Liver (tissue), 8 donors: ENCODE measurements at regions not wholly inside any gene's neighbourhood (a gene's known extent, or its start where the extent isn't known, plus 50 kb on each side); places are given as distances from the start of the nearest gene placed in this dataset.

Experiments
- DNase-seq: peaks from one replicate; pipeline ENCODE4 v3.0.0-alpha.2; 2017; ENCODE audit warnings: low spot score
- H3K27ac ChIP-seq, 2 donors: one replicate each; pipeline ENCODE4 v1.7.0; 2013; ENCODE audit warnings: inconsistent platforms in 2 of 2, low read length in 2 of 2, control low read depth in 1 of 2, low read depth in 1 of 2, mild to moderate bottlenecking in 1 of 2
- H3K27me3 ChIP-seq, 4 donors: one replicate each; pipeline versions ENCODE4 v1.6.1 to v1.7.0; 2013; ENCODE audit warnings: low read length in 3 of 4, inconsistent platforms in 1 of 4, mild to moderate bottlenecking in 1 of 4, moderate library complexity in 1 of 4; ENCODE audit not compliant: control insufficient read depth in 4 of 4, insufficient read depth in 4 of 4
- H3K36me3 ChIP-seq, 4 donors: one replicate each; pipeline versions ENCODE4 v1.6.1 to v1.7.0; 2013; ENCODE audit warnings: low read length in 3 of 4, mild to moderate bottlenecking in 3 of 4, low read depth in 1 of 4, moderate library complexity in 1 of 4; ENCODE audit not compliant: control insufficient read depth in 4 of 4, insufficient read depth in 3 of 4
- H3K4me1 ChIP-seq, 4 donors: one replicate each; pipeline versions ENCODE4 v1.6.1 to v1.7.0; 2013; ENCODE audit warnings: low read length in 3 of 4, mild to moderate bottlenecking in 3 of 4, moderate library complexity in 1 of 4; ENCODE audit not compliant: control insufficient read depth in 4 of 4, insufficient read depth in 4 of 4
- H3K4me3 ChIP-seq, 3 donors: one replicate each; pipeline versions ENCODE4 v1.6.1 to v1.7.0; 2013; ENCODE audit warnings: low read length in 3 of 3, control low read depth in 1 of 3, low read depth in 1 of 3, mild to moderate bottlenecking in 1 of 3
- H3K9ac ChIP-seq, 2 donors: one replicate each; pipeline ENCODE4 v1.7.0; 2013; ENCODE audit warnings: low read length in 2 of 2, mild to moderate bottlenecking in 2 of 2, moderate library complexity in 2 of 2, control low read depth in 1 of 2, low read depth in 1 of 2
- H3K9me3 ChIP-seq, 4 donors: one replicate each; pipeline versions ENCODE4 v1.6.1 to v1.7.0; 2013; ENCODE audit warnings: low read length in 3 of 4; ENCODE audit not compliant: control insufficient read depth in 4 of 4
- EGR1 ChIP-seq, 2 donors: IDR thresholded peaks; 2 replicates each; pipeline ENCODE4 v1.6.1; 2016 to 2018; ENCODE audit warnings: antibody characterized with exemption in 2 of 2, low read depth in 2 of 2
- FOXA1 ChIP-seq: IDR thresholded peaks from 2 replicates; pipeline ENCODE4 v1.6.1; 2016; ENCODE audit warnings: antibody characterized with exemption
- FOXA2 ChIP-seq: IDR thresholded peaks from 2 replicates; pipeline ENCODE4 v1.6.1; 2016; ENCODE audit warnings: antibody characterized with exemption
- GABPA ChIP-seq, 2 donors: IDR thresholded peaks in 1 of 2; conservative IDR thresholded peaks in 1 of 2; 2 replicates each; pipeline ENCODE4 v1.6.1; 2016; ENCODE audit warnings: antibody characterized with exemption in 2 of 2, mild to moderate bottlenecking in 1 of 2, moderate library complexity in 1 of 2
- HNF4A ChIP-seq, 2 donors: conservative IDR thresholded peaks; 2 replicates each; pipeline ENCODE4 v1.6.1; 2016; ENCODE audit warnings: antibody characterized with exemption in 2 of 2, mild to moderate bottlenecking in 2 of 2
- HNF4G ChIP-seq: IDR thresholded peaks from 2 replicates; pipeline ENCODE4 v1.6.1; 2016; ENCODE audit warnings: antibody characterized with exemption
- JUND ChIP-seq, 2 donors: IDR thresholded peaks; 2 replicates each; pipeline ENCODE4 v1.6.1; 2016; ENCODE audit warnings: antibody characterized with exemption in 2 of 2
- NR2F2 ChIP-seq: IDR thresholded peaks from 2 replicates; pipeline ENCODE4 v1.6.1; 2016; ENCODE audit warnings: antibody characterized with exemption
- RAD21 ChIP-seq, 2 donors: IDR thresholded peaks; 2 replicates each; pipeline ENCODE4 v1.6.1; 2016; ENCODE audit warnings: antibody characterized with exemption in 2 of 2, mild to moderate bottlenecking in 2 of 2
- RXRA ChIP-seq, 2 donors: IDR thresholded peaks; 2 replicates each; pipeline ENCODE4 v1.6.1; 2017 to 2018; ENCODE audit warnings: antibody characterized with exemption in 2 of 2, mild to moderate bottlenecking in 1 of 2
- SP1 ChIP-seq: IDR thresholded peaks from 2 replicates; pipeline ENCODE4 v1.6.1; 2018; ENCODE audit warnings: antibody characterized with exemption, mild to moderate bottlenecking
- TAF1 ChIP-seq: conservative IDR thresholded peaks from 2 replicates; pipeline ENCODE4 v1.6.1; 2016; ENCODE audit warnings: antibody characterized with exemption, mild to moderate bottlenecking
- WGBS: extraction: QIAGEN DNeasy Blood & Tissue Kit; methylation state at CpG from one replicate; pipeline ENCODE4 v1.1.7; 2013; 5-methylcytosine and 5-hydroxymethylcytosine counted together
- TF ChIP-seq, protein P1 (sequence below): IDR thresholded peaks from 2 replicates; pipeline ENCODE4 v1.6.1; 2016; ENCODE audit warnings: antibody characterized with exemption
- TF ChIP-seq, protein P2 (sequence below): fragments of 150-350 bp; IDR thresholded peaks from 2 replicates; pipeline ENCODE4 v1.5.1; 2017; ENCODE audit warnings: improper control_type of control experiment, low read depth, low read length; ENCODE audit not compliant: missing input control
- TF ChIP-seq, protein P3 (sequence below): IDR thresholded peaks from 2 replicates; pipeline ENCODE4 v1.6.1; 2016; ENCODE audit warnings: antibody characterized with exemption, mild to moderate bottlenecking
- TF ChIP-seq, protein P4 (sequence below): IDR thresholded peaks from 2 replicates; pipeline ENCODE4 v1.6.1; 2016; ENCODE audit warnings: antibody characterized with exemption
- TF ChIP-seq, protein P5 (sequence below): IDR thresholded peaks from 2 replicates; pipeline ENCODE4 v1.6.1; 2016; ENCODE audit warnings: antibody characterized with exemption
- donor health status: healthy.
- donor health status: healthy.
- donor health status: healthy.
- donor health status: healthy.
- donor health status: healthy.

DNA sequence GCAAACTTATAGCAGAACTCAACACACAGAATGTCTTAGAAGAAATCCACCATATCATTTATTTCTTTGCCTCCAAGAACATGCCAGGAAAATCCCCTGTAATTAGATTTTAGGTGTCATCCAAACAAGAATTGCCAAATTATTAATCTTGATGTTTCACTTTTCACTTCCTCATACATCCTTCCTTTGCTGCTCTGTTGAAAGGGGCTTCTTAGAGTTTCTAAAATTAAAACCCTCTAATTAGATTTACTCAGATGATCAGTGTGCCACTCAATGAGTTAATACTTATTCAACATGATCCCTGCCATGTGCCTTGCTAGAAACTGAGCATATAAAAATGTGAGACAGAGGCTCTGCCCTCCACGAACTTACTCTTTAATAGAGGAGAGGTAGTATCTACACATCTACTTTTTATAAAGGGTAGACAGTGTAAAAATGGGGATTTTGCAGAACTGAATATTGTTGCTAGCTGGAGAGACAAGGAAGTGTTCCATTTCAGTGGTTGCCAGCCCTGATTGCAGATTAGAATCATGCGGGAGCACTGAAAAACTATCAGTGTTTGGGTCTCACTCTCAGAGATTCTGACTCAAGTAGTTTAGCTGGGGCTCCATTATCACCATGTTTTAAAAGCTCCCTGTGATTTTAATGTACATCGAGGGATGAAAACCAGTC, 498.4 kb downstream of the TLE4 start:
- no peak overlapping the region for H3K27ac ChIP-seq
- WGBS = 78% methylated on average over 3 of the region's 3 CpGs
- H3K9ac ChIP-seq = no peak overlapping the region
- H3K4me1 ChIP-seq = no peaks in the 10 kb centered on the region
- TF ChIP-seq, protein P1, sequence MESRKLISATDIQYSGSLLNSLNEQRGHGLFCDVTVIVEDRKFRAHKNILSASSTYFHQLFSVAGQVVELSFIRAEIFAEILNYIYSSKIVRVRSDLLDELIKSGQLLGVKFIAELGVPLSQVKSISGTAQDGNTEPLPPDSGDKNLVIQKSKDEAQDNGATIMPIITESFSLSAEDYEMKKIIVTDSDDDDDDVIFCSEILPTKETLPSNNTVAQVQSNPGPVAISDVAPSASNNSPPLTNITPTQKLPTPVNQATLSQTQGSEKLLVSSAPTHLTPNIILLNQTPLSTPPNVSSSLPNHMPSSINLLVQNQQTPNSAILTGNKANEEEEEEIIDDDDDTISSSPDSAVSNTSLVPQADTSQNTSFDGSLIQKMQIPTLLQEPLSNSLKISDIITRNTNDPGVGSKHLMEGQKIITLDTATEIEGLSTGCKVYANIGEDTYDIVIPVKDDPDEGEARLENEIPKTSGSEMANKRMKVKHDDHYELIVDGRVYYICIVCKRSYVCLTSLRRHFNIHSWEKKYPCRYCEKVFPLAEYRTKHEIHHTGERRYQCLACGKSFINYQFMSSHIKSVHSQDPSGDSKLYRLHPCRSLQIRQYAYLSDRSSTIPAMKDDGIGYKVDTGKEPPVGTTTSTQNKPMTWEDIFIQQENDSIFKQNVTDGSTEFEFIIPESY = no peak
- TF ChIP-seq, protein P2, sequence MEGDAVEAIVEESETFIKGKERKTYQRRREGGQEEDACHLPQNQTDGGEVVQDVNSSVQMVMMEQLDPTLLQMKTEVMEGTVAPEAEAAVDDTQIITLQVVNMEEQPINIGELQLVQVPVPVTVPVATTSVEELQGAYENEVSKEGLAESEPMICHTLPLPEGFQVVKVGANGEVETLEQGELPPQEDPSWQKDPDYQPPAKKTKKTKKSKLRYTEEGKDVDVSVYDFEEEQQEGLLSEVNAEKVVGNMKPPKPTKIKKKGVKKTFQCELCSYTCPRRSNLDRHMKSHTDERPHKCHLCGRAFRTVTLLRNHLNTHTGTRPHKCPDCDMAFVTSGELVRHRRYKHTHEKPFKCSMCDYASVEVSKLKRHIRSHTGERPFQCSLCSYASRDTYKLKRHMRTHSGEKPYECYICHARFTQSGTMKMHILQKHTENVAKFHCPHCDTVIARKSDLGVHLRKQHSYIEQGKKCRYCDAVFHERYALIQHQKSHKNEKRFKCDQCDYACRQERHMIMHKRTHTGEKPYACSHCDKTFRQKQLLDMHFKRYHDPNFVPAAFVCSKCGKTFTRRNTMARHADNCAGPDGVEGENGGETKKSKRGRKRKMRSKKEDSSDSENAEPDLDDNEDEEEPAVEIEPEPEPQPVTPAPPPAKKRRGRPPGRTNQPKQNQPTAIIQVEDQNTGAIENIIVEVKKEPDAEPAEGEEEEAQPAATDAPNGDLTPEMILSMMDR = no peak
- TF ChIP-seq, protein P3, sequence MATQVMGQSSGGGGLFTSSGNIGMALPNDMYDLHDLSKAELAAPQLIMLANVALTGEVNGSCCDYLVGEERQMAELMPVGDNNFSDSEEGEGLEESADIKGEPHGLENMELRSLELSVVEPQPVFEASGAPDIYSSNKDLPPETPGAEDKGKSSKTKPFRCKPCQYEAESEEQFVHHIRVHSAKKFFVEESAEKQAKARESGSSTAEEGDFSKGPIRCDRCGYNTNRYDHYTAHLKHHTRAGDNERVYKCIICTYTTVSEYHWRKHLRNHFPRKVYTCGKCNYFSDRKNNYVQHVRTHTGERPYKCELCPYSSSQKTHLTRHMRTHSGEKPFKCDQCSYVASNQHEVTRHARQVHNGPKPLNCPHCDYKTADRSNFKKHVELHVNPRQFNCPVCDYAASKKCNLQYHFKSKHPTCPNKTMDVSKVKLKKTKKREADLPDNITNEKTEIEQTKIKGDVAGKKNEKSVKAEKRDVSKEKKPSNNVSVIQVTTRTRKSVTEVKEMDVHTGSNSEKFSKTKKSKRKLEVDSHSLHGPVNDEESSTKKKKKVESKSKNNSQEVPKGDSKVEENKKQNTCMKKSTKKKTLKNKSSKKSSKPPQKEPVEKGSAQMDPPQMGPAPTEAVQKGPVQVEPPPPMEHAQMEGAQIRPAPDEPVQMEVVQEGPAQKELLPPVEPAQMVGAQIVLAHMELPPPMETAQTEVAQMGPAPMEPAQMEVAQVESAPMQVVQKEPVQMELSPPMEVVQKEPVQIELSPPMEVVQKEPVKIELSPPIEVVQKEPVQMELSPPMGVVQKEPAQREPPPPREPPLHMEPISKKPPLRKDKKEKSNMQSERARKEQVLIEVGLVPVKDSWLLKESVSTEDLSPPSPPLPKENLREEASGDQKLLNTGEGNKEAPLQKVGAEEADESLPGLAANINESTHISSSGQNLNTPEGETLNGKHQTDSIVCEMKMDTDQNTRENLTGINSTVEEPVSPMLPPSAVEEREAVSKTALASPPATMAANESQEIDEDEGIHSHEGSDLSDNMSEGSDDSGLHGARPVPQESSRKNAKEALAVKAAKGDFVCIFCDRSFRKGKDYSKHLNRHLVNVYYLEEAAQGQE = no peak
- TF ChIP-seq NR2F2 = no peak
- TF ChIP-seq, protein P4, sequence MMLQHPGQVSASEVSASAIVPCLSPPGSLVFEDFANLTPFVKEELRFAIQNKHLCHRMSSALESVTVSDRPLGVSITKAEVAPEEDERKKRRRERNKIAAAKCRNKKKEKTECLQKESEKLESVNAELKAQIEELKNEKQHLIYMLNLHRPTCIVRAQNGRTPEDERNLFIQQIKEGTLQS = no peak
- no peak for TF ChIP-seq FOXA2
- TF ChIP-seq RXRA (IDR thresholded peaks at IDR 0.05) = no peak
- no peak for TF ChIP-seq HNF4A (conservative IDR thresholded peaks at IDR 0.05)
- TF ChIP-seq SP1 = no peak
- TF ChIP-seq JUND (IDR thresholded peaks at IDR 0.05) = no peak
- no peak for TF ChIP-seq FOXA1
- TF ChIP-seq, protein P5, sequence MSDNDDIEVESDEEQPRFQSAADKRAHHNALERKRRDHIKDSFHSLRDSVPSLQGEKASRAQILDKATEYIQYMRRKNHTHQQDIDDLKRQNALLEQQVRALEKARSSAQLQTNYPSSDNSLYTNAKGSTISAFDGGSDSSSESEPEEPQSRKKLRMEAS = no peak
- no peak for TF ChIP-seq HNF4G
- TF ChIP-seq GABPA (IDR thresholded peaks at IDR 0.05 in 1 of 2, conservative IDR thresholded peaks at IDR 0.05 in 1 of 2) = no peak
- no peak for TF ChIP-seq EGR1 (IDR thresholded peaks at IDR 0.05; ENCODE audit: low read depth in 2 of 2)
- no peak for DNase-seq
- no peaks in the 10 kb centered on the region for H3K9me3 ChIP-seq
- no peaks in the 10 kb centered on the region for H3K27me3 ChIP-seq
- no peaks in the 10 kb centered on the region for H3K36me3 ChIP-seq
- no peak overlapping the region for H3K4me3 ChIP-seq

DNA sequence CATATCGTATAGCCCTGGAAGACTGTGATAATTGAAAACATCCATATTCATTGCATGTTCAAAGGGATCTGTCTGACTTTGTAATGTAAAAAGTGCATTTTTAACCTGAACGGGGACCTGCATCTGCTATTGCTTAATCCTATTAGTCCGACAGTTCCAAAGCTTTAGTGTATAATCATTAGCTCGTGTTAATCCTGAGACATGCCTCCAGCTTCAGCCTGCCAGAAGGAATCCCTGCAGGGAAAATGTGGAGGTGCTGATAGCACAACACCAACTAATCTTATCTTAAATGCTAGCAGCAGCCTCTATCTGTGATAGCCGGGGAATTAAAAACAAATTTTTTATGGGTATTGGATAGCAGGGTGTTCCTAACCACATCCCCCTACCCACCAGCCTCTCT, 495.2 kb downstream of the TLE4 start:
- WGBS = 24% methylated on average over 5 of the region's 5 CpGs
- TF ChIP-seq FOXA2 (no peak), RAD21 (IDR thresholded peaks at IDR 0.05) (no peak), GABPA (IDR thresholded peaks at IDR 0.05 in 1 of 2, conservative IDR thresholded peaks at IDR 0.05 in 1 of 2) (no peak), TAF1 (no peak), SP1 (no peak)
- TF ChIP-seq, protein P3 = no peak
- TF ChIP-seq, protein P4 = no peak
- TF ChIP-seq, protein P1 = no peak

More for the DNA sequence above, 495.2 kb downstream of the TLE4 start:
- Histone ChIP-seq H3K4me3 (no peak overlapping the region), H3K9ac (no peak overlapping the region), H3K4me1 (no peaks in the 10 kb centered on the region), H3K36me3 (no peaks in the 10 kb centered on the region), H3K9me3 (no peaks in the 10 kb centered on the region), H3K27me3 (no peaks in the 10 kb centered on the region), H3K27ac (no peak overlapping the region)
- no peak for DNase-seq
